HG02870 (cell line): ENCODE measurements at regions not wholly inside any gene's neighbourhood (a gene's known extent, or its start where the extent isn't known, plus 50 kb on each side); places are given as distances from the start of the nearest gene placed in this dataset.

ENCODE experiments used
- ATAC-seq: cut with Tn5 transposase; IDR thresholded peaks from one replicate; pipeline ENCODE4 v1.9.1; 2021; ENCODE audit warnings: mild to moderate bottlenecking, moderate library complexity; ENCODE audit not compliant: unreplicated experiment

DNA sequence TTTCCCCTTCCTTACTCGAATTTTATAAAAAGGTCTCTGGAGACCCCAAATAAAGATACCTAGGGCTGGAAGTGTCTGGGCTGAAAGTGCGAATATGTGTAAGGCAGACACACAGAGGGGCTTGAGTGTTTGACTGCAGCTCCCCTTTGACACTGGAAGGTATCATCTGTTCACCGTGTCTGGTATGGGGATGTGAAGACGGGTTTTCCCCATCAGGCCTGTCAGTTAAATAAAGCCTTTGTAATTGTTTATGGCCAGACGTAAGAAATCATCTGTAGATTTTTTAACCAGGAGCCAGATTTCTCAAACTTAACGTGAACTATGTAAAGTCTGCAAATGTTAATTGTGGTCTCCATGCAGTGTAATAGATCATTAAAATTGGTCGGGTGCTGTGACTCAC, 1173.4 kb downstream of the AMY1C start:
- no peak for ATAC-seq

DNA sequence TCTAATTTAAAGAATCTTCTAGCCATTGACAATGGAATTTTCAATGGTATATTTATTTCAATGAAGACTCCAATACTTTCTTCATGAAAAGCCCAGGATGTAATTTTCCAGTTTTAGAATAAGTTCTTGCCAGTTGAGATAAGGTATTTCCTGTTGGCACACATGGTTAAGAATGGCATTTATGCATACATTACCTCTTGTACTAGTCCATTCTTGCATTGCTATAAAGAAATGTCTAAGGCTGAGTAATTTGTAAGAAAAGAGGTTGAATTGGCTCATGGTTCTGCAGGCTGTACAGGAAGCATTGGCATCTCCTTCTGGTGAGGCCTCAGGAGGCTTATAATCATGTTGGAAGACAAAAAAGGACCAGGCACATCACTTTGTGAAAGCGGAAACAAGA, 1179.6 kb downstream of the AMY1C start:
- no peak for ATAC-seq

DNA sequence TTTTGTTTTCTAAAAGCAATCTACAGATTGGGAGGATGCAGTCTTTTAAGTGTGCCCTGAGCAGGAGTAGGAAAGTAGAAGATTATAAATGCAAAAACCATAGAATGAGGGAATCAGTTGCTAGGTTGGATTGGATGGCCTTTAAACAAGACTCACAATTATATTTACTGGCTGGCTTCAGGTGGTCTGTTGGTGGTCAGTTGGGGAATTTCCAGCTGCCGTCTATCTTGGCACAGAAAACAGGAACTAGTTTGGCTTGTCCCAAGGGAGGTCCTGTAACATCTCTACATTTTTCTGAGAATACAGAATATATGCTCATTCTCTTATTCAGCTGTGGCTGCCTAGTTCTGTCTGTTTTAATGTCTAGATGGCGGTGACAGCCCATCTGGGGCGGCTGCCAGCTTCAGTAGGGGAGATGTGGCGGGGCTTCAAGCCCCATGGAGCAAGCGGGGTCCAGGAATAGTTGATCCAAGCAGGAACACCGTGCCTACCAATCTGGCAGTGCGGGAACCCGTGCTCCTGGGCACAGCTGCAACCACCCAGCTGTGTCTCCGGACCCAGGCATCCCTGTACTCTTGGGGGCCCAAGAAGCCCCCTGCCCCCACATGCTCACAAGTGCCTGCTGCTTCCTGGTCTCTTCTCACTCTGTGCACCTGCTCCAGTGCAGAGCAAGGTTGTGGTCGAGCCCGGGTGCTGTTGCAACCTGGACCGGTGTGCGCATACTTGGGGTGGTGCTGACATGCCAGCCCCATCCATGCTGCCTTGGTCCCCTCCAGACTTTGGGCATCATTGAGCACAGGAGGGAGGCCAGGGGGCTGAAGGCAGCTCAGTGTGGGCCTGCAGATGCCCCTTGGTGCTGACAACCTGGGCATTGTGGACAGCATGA, 1182.6 kb downstream of the AMY1C start:
- ATAC-seq: no peak

DNA sequence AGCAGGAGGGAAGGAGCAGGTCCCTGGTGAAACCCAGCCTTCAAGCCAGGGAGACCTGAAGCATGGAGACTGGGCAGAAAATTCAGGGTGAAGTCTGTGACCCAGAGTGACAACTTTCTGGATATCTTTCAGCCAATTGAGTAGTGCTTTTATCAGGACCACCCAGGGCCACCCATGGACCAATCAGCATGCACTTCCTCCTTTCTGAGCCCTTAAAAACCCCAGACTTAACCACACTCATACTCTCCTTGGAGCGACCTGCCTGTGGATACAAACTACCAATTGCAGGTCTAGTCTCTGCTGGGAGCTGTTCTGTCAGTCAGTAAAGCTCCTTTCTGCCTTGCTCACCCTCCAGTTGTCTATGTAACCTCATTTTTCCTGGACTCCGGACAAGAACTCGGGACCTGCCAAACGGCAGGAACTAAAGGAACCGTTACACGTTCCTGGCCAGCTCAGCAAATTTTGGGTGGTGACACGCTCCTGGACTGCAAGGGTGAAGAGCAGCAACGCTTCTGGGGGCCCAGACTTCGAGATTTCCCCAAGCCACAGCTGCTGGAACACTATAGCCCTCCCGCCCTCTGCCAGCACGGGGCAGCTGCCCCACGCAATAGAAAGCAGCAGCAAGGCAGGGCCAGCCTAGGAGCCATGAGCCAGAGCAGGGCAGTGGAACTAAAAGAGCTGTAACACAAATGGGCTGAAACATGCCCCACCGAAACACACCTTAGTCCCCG, 1183.4 kb downstream of the AMY1C start:
- ATAC-seq: no peak

DNA sequence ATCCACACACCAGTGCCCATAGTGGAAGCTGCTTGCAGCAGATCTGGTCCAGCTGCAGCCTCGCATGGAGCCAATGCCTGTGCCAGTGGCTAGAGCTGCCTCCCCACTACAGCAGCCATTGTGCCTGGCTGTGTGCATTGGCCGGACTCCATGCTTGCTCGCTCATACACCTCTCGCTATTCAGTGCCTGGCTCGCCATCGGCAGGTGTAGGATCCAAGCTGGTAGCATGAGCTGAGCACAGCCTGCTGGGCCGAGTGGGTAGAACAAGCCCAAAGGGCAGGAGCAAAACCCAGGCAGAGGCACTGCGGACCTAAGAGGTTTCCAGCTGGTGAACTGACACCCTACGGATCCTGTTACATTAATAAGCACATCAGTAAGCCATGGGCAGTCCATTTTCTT, 1184.1 kb downstream of the AMY1C start:
- no peak for ATAC-seq

DNA sequence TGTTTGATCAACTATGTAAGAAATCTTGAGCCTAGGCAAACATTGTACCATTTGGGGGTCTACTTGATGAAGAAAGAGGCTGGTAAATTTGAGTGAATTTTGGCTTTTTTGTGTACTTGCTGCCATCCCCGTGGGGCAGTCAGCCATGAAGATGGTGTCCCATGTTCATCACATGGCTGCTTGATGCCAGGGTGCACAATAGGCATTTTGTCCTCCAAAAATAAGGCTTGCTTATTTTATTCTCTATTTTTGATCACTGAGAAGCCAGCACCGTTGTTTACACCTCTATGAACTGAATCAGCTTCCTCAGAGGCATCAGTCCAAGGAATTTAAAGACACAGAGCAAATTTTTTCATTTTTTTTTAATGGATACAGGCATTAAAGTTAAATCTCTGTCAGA, 1195.7 kb downstream of the AMY1C start:
- no peak for ATAC-seq

DNA sequence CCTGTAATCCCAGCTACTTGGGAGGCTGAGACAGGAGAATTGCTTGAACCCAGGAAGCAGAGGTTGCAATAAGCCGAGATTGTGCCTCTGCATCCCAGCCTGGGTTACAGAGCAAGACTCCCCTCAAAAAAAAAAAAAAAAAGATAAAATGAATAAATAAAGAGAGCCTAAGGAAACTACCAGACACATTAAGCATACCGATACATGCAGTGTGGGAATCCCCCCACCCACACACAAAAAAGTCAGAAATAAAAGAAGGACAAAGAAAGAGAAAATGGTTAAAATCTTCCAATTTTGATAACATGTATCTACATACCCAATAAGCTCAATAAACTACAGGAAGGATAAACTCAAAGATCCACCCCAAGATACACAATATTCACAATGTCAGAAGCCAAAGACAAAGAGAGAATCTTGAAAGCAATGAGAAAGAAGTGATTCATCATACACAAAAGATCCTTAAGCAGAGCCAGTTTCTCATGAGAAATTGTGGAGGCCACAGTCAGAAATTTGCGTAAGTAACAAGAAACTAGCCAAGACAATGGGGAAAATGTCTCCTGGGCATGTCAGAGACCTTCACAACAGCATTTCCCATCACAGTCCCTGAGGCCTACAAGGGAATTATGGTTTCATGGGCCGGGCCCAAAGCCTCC, 1197.0 kb downstream of the AMY1C start:
- no peak for ATAC-seq

DNA sequence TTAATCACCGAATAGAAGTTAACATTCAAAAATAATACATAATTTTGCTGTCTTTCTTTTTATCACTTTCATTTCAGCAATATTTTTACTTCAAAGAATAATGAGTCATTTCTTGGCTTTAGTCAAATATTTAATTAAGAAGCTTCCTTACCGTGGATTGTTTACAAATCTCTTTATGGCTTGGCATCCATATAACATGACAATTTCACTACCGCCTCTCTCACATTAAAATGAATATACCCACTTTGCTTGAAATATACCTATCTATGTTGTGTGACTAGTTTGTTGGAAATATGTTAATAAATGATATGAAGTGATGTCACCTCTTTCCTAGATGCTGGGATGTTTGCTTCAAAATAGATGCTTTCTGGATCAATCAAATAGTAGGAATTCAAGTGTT, 1203.9 kb downstream of the AMY1C start:
- ATAC-seq: no peak

DNA sequence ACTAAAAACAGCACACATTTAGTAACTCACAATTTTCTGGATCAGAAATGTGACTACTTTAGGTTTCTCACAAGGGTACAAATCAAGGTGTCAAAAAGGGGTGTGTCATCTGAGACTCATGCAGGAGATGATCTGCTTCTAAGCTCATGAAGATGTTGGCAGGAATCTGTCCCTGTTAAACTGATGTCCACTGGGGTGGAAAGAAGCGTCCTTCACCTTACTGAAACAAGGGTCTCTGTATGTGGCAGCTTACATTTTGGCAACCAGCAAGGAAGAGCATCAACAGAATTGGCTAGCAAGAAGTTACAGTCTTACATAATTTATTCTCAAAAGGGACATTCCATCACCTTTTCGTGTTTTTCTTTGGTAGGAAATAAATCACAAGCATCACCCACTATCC, 1223.8 kb downstream of the AMY1C start:
- no peak for ATAC-seq

DNA sequence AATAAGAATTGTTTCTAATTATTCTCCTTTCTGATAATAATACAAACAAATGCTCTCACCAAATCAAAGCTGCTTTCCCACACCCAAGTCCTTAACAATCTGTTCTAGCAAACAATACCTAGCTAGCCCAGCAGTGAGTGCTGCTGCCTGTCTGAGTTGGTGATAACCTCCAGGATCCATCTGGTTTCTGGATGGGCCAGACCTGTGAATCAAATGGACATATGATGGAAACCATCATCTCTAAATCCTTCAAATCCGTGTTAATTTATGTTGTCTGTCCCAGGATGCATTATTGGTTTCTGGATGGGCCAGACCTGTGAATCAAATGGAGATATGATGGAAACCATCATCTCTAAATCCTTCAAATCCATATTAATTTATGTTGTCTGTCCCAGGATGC, 1230.0 kb downstream of the AMY1C start:
- ATAC-seq: no peak

DNA sequence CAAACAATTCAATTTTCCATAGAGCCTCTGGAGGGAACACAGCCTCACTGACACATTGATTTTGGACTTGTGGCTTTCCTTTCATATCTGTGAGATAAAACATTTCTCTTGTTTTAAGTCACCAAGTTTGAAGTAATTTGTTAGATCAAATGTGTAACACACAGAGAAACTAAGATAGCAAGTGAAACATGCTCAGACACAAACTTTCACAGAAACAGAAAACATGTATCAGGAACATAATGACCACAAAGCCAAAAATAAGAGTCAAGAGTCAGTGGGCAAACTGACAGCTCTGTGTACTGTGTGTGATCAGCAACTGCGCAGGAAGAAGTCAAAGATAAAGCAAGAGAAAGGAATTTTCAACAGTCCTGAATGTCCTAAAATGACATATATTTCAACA, 1237.5 kb downstream of the AMY1C start:
- peak; percentile 99 for ATAC-seq

DNA sequence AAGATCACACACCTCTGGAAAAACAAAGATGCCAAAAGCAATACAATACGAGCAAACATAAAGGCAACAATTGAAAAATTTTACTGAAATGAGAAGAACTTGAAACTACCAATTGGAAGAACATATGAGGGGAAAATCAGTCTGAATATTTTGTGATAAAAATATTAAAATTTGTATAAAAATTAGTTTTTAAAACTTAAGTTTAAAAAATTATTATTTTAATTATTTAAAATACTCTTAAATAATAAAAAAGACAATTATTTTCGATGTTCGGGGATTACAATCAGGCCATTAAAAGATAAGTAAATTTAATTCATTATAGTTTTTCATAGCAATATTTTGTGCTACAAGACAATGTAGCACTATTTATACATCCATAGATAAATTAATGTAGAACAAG, 1239.3 kb downstream of the AMY1C start:
- ATAC-seq: no peak

DNA sequence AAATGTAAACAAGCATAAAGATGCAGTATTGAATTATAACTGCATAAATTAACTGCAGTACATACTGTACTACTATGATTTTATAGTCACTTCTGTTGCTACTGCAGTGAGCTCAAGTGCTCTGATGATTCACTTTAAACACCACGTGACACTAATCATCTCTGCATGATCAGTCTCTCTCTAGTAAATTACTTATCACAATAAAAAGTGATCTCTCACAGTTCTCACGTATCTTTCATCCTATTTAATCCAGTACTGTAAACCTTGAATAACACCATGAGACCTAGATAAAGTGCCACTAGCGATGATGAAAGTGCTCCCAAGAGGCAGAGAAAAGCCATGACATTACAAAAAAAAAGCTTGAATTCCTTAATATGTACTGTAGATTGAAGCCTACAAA, 1242.0 kb downstream of the AMY1C start:
- ATAC-seq: no peak

DNA sequence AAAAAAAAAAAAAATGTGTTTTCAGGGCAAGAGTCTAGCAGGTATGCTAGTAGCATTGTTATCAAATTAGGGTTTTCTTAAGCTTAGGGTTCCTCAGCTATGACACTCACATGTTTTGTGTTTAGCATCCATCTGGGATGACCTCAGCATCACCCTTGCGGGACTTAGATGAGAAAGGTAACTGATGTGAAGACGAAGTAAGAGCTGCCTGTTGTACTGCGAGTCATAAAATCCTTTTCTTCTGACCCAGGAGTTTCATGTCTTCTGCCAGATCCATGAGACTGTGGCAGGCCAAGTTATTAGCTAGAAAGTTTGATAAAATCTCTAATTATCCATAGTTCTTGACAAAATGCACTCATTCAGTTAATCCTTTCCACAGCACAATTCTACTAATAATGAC, 1251.1 kb downstream of the AMY1C start:
- ATAC-seq: peak; percentile 76

DNA sequence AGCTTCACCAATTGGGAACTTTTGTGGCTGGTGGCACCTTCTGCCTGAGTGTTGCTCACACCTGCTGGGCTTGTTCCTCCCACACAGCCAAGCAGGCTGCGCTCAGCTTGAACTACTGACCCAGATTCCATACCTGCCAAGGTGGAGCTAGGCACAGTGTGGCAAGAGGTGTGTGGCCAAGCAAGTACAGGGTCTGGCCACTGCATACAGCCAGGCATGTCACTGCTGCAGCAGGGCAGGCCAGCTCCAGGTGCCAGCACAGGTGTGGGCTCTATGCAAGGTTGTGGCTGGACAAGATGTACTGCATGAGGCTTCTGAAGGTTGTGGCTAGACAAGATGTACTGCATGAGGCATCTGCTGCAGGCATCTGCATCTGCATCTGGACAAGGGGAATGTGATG, 1254.8 kb downstream of the AMY1C start:
- ATAC-seq: no peak

DNA sequence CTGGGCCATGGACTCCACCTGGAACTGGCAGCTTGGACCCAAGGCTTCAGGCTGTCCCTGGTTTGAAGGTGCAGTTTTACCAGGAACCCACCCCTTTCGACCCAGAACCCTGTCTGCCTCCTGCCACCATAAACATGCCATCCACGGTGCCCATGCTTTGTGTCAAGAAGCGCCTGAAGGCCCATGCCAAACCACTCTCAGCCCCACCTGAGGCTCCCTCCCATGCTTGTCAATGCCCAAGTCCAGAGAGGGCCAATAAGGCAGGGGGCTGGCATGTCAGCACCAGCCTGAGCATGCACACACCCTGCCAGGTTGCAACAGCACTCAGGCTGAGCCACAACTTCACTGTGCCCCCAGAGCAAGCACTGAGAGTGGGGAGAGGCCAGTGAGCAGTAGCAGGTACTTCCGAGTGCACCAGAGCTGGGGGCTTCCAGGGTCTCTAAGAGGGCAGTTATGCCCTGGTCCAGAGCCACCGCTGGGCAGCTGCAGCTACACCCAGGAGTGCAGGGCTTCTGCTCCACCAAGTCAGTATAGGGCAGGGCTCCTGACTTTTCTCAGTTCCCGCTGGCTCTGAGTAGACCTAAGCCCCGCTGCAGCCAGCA, 1256.0 kb downstream of the AMY1C start:
- no peak for ATAC-seq

DNA sequence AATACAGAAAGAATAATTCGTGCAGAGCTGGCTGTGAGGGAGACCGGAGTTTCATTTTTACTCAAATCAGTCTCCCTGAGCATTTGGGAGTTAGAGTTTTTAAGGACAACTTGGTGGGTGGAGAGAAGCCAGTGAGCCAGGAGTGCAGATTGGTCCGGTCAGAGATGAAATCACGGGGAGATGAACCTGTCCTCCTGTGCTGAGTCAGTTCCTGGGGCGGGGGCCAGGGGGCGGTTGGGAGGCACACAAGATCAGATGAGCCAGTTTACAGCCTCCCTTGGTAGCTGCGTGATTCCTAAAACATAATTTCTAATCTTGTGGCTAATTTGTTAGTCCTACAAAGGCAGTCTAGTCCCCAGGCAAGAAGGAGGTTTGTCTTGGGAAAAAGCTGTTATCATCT, 1267.9 kb downstream of the AMY1C start:
- ATAC-seq: no peak

DNA sequence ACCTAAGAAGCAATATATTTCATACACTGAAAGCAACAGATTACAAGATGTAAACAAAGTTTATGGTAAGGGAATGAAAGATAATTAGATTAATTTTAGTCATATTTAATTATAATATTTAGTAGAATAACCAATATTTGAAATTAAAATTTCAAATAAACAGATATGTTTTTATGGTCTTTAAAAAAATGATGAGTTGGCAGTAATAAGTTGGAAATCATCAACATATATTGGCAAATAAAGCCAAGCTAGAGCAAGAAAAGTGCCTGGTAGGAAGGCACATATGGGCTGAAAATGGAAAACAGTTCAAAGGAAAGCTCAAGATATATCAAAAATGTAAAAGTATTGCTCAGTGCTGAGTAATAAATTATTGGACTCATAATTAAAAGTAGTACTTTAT, 1274.0 kb downstream of the AMY1C start:
- no peak for ATAC-seq

DNA sequence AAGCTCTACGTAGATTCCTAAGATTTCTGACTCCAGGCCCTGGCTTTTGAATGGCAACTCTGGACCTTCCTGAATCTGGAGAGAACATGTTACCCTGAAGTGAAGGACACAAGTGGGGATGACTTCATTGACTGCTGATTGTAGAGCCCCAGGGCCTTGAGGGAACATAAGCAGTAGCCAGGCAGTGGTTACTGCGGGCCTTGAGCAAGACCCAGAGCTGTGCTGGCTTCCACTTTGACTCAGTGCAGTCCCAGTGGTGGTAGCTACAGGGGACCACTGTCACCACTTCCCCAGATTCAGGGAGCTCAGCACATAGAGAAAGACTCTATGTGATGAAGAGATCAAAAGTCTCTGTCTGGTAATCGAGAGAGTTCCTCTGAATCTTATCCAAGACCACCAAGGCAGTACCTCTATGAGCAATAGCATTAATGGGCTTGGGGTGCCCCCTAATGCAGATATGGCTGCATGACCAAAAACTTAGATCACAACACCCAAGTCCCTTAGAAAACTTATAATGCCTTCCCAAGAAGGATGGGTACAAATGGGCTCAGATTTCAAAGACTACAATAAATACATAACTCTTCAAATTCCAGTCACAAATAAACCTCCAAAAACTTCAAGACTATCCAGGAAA, 1278.3 kb downstream of the AMY1C start:
- peak; percentile 90 for ATAC-seq

DNA sequence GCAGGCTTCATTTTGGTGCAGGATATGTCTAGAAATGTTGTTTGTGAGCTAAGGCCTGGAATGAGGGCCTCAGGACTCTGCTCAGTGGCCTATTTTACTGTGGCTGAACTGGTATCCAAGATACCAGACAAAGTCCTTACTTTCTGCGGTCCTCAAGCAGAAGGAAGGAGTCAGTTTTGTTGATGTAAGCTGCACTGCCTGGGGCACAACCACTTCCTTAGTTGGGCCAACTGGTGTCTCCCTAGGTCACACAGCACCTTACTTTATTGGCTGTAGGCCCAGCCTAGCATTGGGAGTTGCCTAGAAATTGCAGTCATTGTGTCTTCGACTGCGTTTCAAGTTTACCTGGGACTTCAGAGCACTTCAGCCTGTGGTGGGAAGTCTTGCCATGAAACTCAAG, 1322.7 kb downstream of the AMY1C start:
- no peak for ATAC-seq

DNA sequence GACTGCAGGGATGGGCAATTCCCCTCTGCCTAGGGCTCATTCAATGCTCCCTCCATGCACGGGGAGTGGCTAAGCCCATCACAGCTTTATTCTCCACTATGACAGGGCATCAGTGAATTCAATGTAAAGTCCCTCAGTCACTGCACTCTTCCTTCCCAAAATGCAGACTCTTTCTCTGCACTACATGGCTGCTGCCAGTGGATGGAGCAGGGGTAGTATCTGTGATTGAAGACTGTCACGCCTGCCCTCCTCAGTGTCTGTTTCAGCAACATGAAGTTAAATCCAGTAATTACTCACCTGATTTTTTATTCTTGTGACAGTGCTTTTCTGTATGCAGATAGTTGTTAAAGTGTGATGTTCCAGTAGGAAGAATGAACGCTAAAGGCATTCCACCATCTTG, 1323.2 kb downstream of the AMY1C start:
- ATAC-seq: no peak
